ENCODE measurements at regions not wholly inside any gene's neighbourhood (a gene's known extent, or its start where the extent isn't known, plus 50 kb on each side); places are given as distances from the start of the nearest gene placed in this dataset.

DNA sequence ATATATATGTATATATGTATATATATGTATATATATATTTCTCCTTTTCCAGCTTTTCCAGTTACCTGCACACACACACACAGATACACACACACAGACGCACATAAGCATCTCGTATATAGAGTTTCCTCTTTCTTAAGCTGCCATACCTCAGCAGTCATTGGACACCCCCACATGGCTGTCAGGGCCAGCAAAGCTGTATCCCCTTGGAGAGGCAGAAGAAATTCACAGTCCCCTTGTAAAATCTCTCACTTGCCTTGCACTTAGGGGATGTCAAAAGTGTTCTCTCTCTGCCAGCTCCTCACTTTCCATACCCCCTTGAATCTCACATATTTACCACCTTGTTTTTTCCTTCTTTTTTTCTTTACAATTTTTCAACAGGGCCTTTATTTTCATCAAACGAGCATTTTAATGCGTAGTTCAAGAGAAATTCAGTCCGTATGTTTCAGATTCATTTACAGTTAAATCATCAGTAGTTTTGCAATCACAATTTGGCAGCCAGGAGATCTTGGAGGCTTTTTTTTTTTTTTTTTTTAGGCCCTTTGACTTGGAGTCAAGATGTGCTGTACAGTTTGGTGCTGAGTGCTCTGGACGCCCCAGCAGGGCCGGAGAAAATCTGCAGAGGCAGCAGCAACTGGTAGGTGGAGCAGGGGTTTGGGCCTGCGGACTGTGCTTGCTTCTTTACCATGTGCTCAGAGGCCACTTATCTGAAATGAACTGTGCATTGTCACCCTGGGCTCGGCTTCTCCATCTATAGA is 244.9 kb upstream of the KLF4 start:
- peak overlapping the region; percentile 95 for H2BK5ac ChIP-seq (ENCODE audit: low read depth, low read length, poor library complexity, severe bottlenecking)
- no CpG with 5 or more reads among the region's 9 CpGs for WGBS, 2 experiments (ENCODE audit: extremely low coverage in 2 of 2, insufficient read length in 1 of 2)
- H3K36me3 ChIP-seq (ENCODE audit: control insufficient read depth, insufficient read depth, low read length) = no peaks in the 10 kb centered on the region
- H3K14ac ChIP-seq (replicated peaks; ENCODE audit: low read depth, low read length) = peak overlapping the region; percentile 68
- ChIA-PET CTCF (interaction anchor here (1.2 kb wide), 1 partner anchor 250 kb away, joined by 4 read pairs; no protein-coding TSS in a partner anchor), POLR2A (ENCODE audit: unreplicated experiment) (interaction anchor here (0.6 to 0.7 kb wide), 2 partner anchors 92 to 1092 kb away, joined by 3 to 5 read pairs; no protein-coding TSS in a partner anchor)
- intact Hi-C loops (cut with micrococcal nuclease) = loop anchor here (5.0 to 10.0 kb wide), 4 partner anchors 187 to 1030 kb away; no protein-coding TSS in a partner anchor
- H3K18ac ChIP-seq (ENCODE audit: low read depth, low read length) = peak overlapping the region; percentile 99
- no peak overlapping the region for H3K4me3 ChIP-seq (ENCODE audit: insufficient read depth, low read depth, low read length)
- no peaks in the 10 kb centered on the region; a peak in 1 of 4 replicates for H3K79me1 ChIP-seq (ENCODE audit: low read depth in 1 of 2, low read length in 2 of 2)
- peak overlapping the region; percentile 87 for H2AFZ ChIP-seq (replicated peaks; ENCODE audit: low read length, poor library complexity)
- peak overlapping the region; percentile 97 for H2BK120ac ChIP-seq (ENCODE audit: low read depth, low read length)
- peak overlapping the region; percentile 38 for H2AK9ac ChIP-seq (replicated peaks; ENCODE audit: low read depth, low read length, poor library complexity)
- H3K4ac ChIP-seq (ENCODE audit: low read depth, low read length) = peak overlapping the region; percentile 85
- no peaks in the 10 kb centered on the region for H3K27me3 ChIP-seq (ENCODE audit: control insufficient read depth, insufficient read depth, low read length)
- peak overlapping the region; percentile 86 for H3K27ac ChIP-seq (ENCODE audit: insufficient read depth, low read length)
- no peaks in the 10 kb centered on the region for H4K20me1 ChIP-seq (ENCODE audit: insufficient read depth, low read length)
- peak overlapping the region; percentile 83 for H3K23ac ChIP-seq (ENCODE audit: low read depth, low read length)
- H2BK20ac ChIP-seq (ENCODE audit: low read depth, low read length) = peak overlapping the region; percentile 96
- in situ Hi-C loops (cut with MboI; ENCODE audit: low sequenced_read_pairs) = loop anchor here (10.0 to 25.0 kb wide), 4 partner anchors 250 to 847 kb away; partner anchors contain the start of gene KLF4
- H2BK15ac ChIP-seq (ENCODE audit: low read depth, low read length) = peak overlapping the region; percentile 72; the same call in 2 of the 3 replicates
- H3K9me3 ChIP-seq (ENCODE audit: control insufficient read depth, insufficient read depth, low read length) = no peaks in the 10 kb centered on the region
- H4K5ac ChIP-seq (ENCODE audit: low read depth, low read length) = peak overlapping the region; percentile 97
- ATAC-seq (ENCODE audit: low read depth) (peak; percentile 59), DNase-seq (peak; percentile 96)
- dilution Hi-C loops (cut with HindIII; ENCODE audit: low sequenced_read_pairs, unreplicated experiment) = no loop called here
- peak overlapping the region; percentile 95 for H4K91ac ChIP-seq (ENCODE audit: insufficient read depth, low read depth, low read length)
- no TSS peak for BruUV-seq (replicated peaks)
- H3K9me1 ChIP-seq (ENCODE audit: insufficient read depth, low read length) = peaks cover 18% of the 10 kb centered on the region
- no peak for TF ChIP-seq RCOR1 (IDR thresholded peaks at IDR 0.05; ENCODE audit: insufficient replicate concordance, low read length)
- no peak for TF ChIP-seq RFX5 (IDR thresholded peaks at IDR 0.05; ENCODE audit: low read depth, low read length)
- TF ChIP-seq FOS (IDR thresholded peaks at IDR 0.05; ENCODE audit: low read depth, low read length) = peak; percentile 22; the same call in 1 of the 2 replicates
- TF ChIP-seq CEBPB (IDR thresholded peaks at IDR 0.05; ENCODE audit: low read depth, low read length) = peak; percentile 96
- peak; percentile 18; the same call in 1 of the 2 replicates for TF ChIP-seq RAD21 (IDR thresholded peaks at IDR 0.05; ENCODE audit: low read length)
- peak; percentile 60; the same call in 1 of the 2 replicates for TF ChIP-seq MAFK (IDR thresholded peaks at IDR 0.05; ENCODE audit: low read depth, low read length)
- TF ChIP-seq SMC3 (IDR thresholded peaks at IDR 0.05; ENCODE audit: low read depth, low read length) = peak; percentile 20; the same call in 1 of the 2 replicates
- TF ChIP-seq, protein P1, sequence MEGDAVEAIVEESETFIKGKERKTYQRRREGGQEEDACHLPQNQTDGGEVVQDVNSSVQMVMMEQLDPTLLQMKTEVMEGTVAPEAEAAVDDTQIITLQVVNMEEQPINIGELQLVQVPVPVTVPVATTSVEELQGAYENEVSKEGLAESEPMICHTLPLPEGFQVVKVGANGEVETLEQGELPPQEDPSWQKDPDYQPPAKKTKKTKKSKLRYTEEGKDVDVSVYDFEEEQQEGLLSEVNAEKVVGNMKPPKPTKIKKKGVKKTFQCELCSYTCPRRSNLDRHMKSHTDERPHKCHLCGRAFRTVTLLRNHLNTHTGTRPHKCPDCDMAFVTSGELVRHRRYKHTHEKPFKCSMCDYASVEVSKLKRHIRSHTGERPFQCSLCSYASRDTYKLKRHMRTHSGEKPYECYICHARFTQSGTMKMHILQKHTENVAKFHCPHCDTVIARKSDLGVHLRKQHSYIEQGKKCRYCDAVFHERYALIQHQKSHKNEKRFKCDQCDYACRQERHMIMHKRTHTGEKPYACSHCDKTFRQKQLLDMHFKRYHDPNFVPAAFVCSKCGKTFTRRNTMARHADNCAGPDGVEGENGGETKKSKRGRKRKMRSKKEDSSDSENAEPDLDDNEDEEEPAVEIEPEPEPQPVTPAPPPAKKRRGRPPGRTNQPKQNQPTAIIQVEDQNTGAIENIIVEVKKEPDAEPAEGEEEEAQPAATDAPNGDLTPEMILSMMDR (conservative IDR thresholded peaks at IDR 0.05; ENCODE audit: low read depth, low read length) = no peak
- H3K4me2 ChIP-seq (ENCODE audit: low read depth, low read length) = peak overlapping the region; percentile 89
- peaks cover 33% of the 10 kb centered on the region for H3K4me1 ChIP-seq (ENCODE audit: control insufficient read depth, insufficient read depth, low read length)
- H4K8ac ChIP-seq (ENCODE audit: low read depth in 2 of 2, low read length in 2 of 2) = peak overlapping the region; percentile 60 to 94
- H3K9ac ChIP-seq (ENCODE audit: low read depth, low read length) = peak overlapping the region; percentile 59
- peak overlapping the region; percentile 47; the same call in 1 of the 2 replicates for H2AK5ac ChIP-seq (ENCODE audit: low read depth, low read length)
- H3K56ac ChIP-seq (ENCODE audit: extremely low read depth, insufficient read depth, low read length) = peak overlapping the region; percentile 96
